ENCODE measurements at regions not wholly inside any gene's neighbourhood (a gene's known extent, or its start where the extent isn't known, plus 50 kb on each side); places are given as distances from the start of the nearest gene placed in this dataset.
A peak's percentile ranks its signal among the peaks of the same experiment; 100 is the strongest.

DNA sequence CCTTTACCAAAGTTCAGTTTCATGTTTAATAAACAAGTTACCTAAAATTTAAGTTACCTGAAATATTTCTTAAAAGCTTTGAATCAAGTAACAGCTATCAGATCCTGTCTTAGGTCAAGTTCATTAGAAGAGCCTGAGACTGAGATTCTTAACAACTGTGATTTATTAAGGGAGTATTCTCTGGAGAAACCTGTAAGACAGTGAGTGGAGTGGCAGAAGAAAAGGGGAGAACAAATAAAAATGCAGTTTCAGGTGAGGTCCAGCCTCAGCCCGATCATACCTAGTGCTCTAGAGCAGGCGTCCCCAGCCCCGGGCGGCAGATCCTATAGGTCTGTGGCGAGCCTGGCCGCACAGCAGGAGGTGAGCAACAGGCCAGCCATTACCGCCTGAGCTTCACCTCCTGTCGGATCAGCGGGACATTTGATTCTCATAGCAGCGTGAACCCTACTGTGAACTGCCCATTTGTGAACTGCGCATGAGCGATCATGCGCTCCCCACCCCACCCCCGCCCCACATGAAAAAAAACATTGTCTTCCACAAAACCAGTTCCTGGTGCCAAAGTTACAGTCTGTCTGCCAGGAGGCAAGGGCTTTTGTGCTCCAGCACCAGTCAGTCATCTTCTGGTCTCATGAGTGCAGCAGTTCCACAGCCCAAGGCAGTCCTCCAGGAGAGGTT, 59.2 kb upstream of the ADGRB3 start:
- no peaks in the 10 kb centered on the region for H3K79me1 ChIP-seq (ENCODE audit: low read depth, low read length)
- H2BK12ac ChIP-seq (ENCODE audit: low read depth, low read length): no peak overlapping the region
- WGBS, 2 experiments (ENCODE audit: extremely low coverage in 1 of 2, insufficient coverage in 1 of 2, insufficient read length in 1 of 2, insufficient replicate concordance in 2 of 2, low coverage in 1 of 2, low lambda C conversion rate in 2 of 2, missing lambda C conversion rate in 1 of 2): 66% methylated on average over 14 of the region's 14 CpGs; no CpG with 5 or more reads in 1 of the 2 experiments
- no peaks in the 10 kb centered on the region for H3K27me3 ChIP-seq (replicated peaks in 1 of 4; ENCODE audit: control insufficient read depth in 3 of 4, extremely low read depth in 1 of 4, insufficient read depth in 3 of 4, low read length in 3 of 4)
- H3K27ac ChIP-seq (ENCODE audit: low read depth, low read length): no peak overlapping the region
- no peak overlapping the region for H3K9ac ChIP-seq (replicated peaks in 1 of 4; ENCODE audit: extremely low read depth in 1 of 4, low read depth in 3 of 4, low read length in 3 of 4)
- peaks cover 0 to 6% of the 10 kb centered on the region in 2 experiments; a peak in 1 of 4 replicates for H3K9me3 ChIP-seq (ENCODE audit: insufficient read depth in 2 of 2, low read depth in 1 of 2, low read length in 1 of 2)
- H4K20me1 ChIP-seq (replicated peaks in 1 of 2; ENCODE audit: control insufficient read depth in 1 of 2, insufficient read depth in 2 of 2, low read length in 2 of 2): no peaks in the 10 kb centered on the region
- no peaks in the 10 kb centered on the region for H3K79me2 ChIP-seq (ENCODE audit: control insufficient read depth in 1 of 2, insufficient read depth in 2 of 2, low read length in 2 of 2)
- H4K5ac ChIP-seq (ENCODE audit: insufficient read length, low read depth, low read length): peak overlapping the region; percentile 31
- H2AFZ ChIP-seq (ENCODE audit: low read length): peak overlapping the region; percentile 97
- no peak overlapping the region for H3K23ac ChIP-seq (ENCODE audit: insufficient read length)
- H3K14ac ChIP-seq (ENCODE audit: insufficient read length): no peak overlapping the region
- ChIA-PET POLR2A (ENCODE audit: partially characterized antibody) (no interaction called here), CTCF (ENCODE audit: partially characterized antibody) (interaction anchor here (1.0 to 2.0 kb wide), 3 partner anchors 8 to 203 kb away, joined by 3 to 5 read pairs (median 4); partner anchors contain the start of gene ADGRB3)
- no peak overlapping the region; the same call in 1 of the 2 replicates for H3K18ac ChIP-seq (ENCODE audit: extremely low read depth, low read length)
- H3K4me2 ChIP-seq (ENCODE audit: insufficient read depth in 1 of 2, low read depth in 2 of 2, low read length in 2 of 2): peak overlapping the region; percentile 36 to 40; a peak in 3 of 4 replicates
- FAIRE-seq (no peak), DNase-seq (ENCODE audit: low read depth in 1 of 2, low spot score in 2 of 2) (peak in 1 of 2 experiments; percentile 62)
- H2BK15ac ChIP-seq (ENCODE audit: low read length): no peak overlapping the region
- H4K8ac ChIP-seq (ENCODE audit: extremely low read depth, insufficient read depth, low read length): no peak overlapping the region
- H2BK5ac ChIP-seq (ENCODE audit: low read depth, low read length): no peak overlapping the region; the same call in 1 of the 2 replicates
- no peak overlapping the region for H3K4ac ChIP-seq (replicated peaks; ENCODE audit: insufficient read length, low read depth, low read length)
- TF ChIP-seq SIN3A (conservative IDR thresholded peaks at IDR 0.05 in 1 of 2, IDR thresholded peaks at IDR 0.05 in 1 of 2; ENCODE audit: low read depth in 1 of 2, low read length in 2 of 2) (no peak), MAFK (IDR thresholded peaks at IDR 0.05; ENCODE audit: low read depth, low read length) (no peak), KDM4A (IDR thresholded peaks at IDR 0.05; ENCODE audit: low read depth, low read length, severe bottlenecking) (no peak), POU5F1 (IDR thresholded peaks at IDR 0.05; ENCODE audit: low read depth, low read length) (no peak), CREB1 (IDR thresholded peaks at IDR 0.05) (no peak), TAF1 (IDR thresholded peaks at IDR 0.05; ENCODE audit: low read depth, low read length) (no peak), CTCF (IDR thresholded peaks at IDR 0.05; ENCODE audit: control extremely low read depth in 1 of 3, insufficient read depth in 1 of 3, low read depth in 1 of 3, low read length in 3 of 3) (no peak), SP4 (IDR thresholded peaks at IDR 0.05; ENCODE audit: low read length) (no peak)
- no peaks in the 10 kb centered on the region for H3K36me3 ChIP-seq (ENCODE audit: control insufficient read depth in 2 of 4, insufficient read depth in 4 of 4, low read length in 3 of 4)
- H2AK5ac ChIP-seq (ENCODE audit: low read depth, low read length): no peak overlapping the region
- no peak overlapping the region for H2BK120ac ChIP-seq (replicated peaks; ENCODE audit: low read depth, low read length)
- peak overlapping the region in 1 of 4 experiments; percentile 15; a peak in 1 of 8 replicates for H3K4me3 ChIP-seq (ENCODE audit: extremely low read depth in 1 of 4, insufficient read depth in 2 of 4, low read depth in 3 of 4, low read length in 4 of 4)
- H3K4me1 ChIP-seq (replicated peaks in 1 of 4; ENCODE audit: control insufficient read depth in 3 of 4, insufficient read depth in 4 of 4, low read length in 3 of 4): peaks cover 0 to 3% (median 0%) of the 10 kb centered on the region in 4 experiments; a peak in 3 of 7 replicates
- no peaks in the 10 kb centered on the region for H3K23me2 ChIP-seq (ENCODE audit: low read depth, low read length)
- no peak overlapping the region for H3K56ac ChIP-seq (replicated peaks; ENCODE audit: insufficient read length, low read depth, low read length)
- no peak overlapping the region for H2BK20ac ChIP-seq (ENCODE audit: low read length)
- H4K91ac ChIP-seq (replicated peaks; ENCODE audit: insufficient read length, low read length): peak overlapping the region; percentile 40

All from H1 (cell line).